Hepatocyte (in vitro differentiated cells): ENCODE measurements at regions not wholly inside any gene's neighbourhood (a gene's known extent, or its start where the extent isn't known, plus 50 kb on each side); places are given as distances from the start of the nearest gene placed in this dataset.

Experiments
- CTCF ChIP-seq: fragments of 200-600 bp; sonication (generic); IDR thresholded peaks from 2 replicates; pipeline ENCODE4 v1.5.1; 2016; ENCODE audit warnings: antibody characterized with exemption, mild to moderate bottlenecking; ENCODE audit not compliant: poor library complexity
- EZH2 ChIP-seq: fragments of 200-600 bp; sonication (generic); IDR thresholded peaks from 2 replicates; pipeline ENCODE4 v1.6.1; 2016; ENCODE audit warnings: antibody characterized with exemption, mild to moderate bottlenecking, borderline replicate concordance

GRCh38 chr2:39581866-39582265, 83.9 kb upstream of the TMEM178A start:
- TF ChIP-seq CTCF (no peak), EZH2 (no peak)
